ENCODE measurements at regions not wholly inside any gene's neighbourhood (a gene's known extent, or its start where the extent isn't known, plus 50 kb on each side); places are given as distances from the start of the nearest gene placed in this dataset.

GRCh38 chr21:14646893-14647292 lies 100.8 kb upstream of the SAMSN1 start:
- TF ChIP-seq CTCF (conservative IDR thresholded peaks at IDR 0.05), result no peak
- no peak for TF ChIP-seq EZH2 (IDR thresholded peaks at IDR 0.05; ENCODE audit: low read depth)
